OCI-LY7 (cell line): ENCODE measurements at regions not wholly inside any gene's neighbourhood (a gene's known extent, or its start where the extent isn't known, plus 50 kb on each side); places are given as distances from the start of the nearest gene placed in this dataset.

Experiments used
- EZH2phosphoT487 ChIP-seq: fragments of 200-600 bp; sonication (generic); IDR thresholded peaks from 2 replicates; pipeline ENCODE4 v1.6.1; 2018; ENCODE audit warnings: low read depth, borderline replicate concordance, mild to moderate bottlenecking, mixed run types, antibody characterized with exemption, low read length, moderate library complexity, mixed read lengths
- TF ChIP-seq, protein P1 (sequence below): fragments of 200-600 bp; sonication (generic); conservative IDR thresholded peaks from 2 replicates; pipeline ENCODE4 v1.5.1; 2014; ENCODE audit warnings: mild to moderate bottlenecking, antibody characterized with exemption, low read length, moderate library complexity, mixed read lengths

DNA sequence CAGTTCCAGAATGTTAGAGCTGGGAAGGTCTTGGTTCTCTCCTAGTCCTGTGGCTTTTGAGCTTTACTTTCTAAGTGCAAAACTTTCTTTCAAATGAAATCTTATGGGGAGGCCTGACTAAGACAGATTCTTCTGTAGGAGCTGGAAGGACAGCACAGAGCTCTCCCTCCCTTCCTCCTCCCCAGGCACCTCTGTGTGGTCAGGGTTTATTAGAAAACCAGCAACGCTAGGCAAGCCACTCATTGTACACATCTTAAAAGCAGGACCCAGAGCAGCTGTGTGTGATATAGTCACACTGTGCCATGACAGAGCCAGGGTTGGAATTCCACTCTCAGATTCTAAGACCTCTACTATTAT, 241.1 kb upstream of the RAB4A start:
- TF ChIP-seq, protein P1, sequence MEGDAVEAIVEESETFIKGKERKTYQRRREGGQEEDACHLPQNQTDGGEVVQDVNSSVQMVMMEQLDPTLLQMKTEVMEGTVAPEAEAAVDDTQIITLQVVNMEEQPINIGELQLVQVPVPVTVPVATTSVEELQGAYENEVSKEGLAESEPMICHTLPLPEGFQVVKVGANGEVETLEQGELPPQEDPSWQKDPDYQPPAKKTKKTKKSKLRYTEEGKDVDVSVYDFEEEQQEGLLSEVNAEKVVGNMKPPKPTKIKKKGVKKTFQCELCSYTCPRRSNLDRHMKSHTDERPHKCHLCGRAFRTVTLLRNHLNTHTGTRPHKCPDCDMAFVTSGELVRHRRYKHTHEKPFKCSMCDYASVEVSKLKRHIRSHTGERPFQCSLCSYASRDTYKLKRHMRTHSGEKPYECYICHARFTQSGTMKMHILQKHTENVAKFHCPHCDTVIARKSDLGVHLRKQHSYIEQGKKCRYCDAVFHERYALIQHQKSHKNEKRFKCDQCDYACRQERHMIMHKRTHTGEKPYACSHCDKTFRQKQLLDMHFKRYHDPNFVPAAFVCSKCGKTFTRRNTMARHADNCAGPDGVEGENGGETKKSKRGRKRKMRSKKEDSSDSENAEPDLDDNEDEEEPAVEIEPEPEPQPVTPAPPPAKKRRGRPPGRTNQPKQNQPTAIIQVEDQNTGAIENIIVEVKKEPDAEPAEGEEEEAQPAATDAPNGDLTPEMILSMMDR = no peak
- no peak for TF ChIP-seq EZH2phosphoT487
